Natural killer cell treated with Interleukin-12 subunit alpha and Interleukin-12 subunit beta and Interleukin-15 and Interleukin-18, amount 100 ng/mL, for 72 hours (primary cell): ENCODE measurements at regions not wholly inside any gene's neighbourhood (a gene's known extent, or its start where the extent isn't known, plus 50 kb on each side); places are given as distances from the start of the nearest gene placed in this dataset.

Experiments used
- ATAC-seq, 2 donors: fragments of 150-1000 bp; cut with Tn5 transposase in 1 of 2; sonication (Bioruptor Pico), chemical (Tn5 transposase) in 1 of 2; 2 replicates each; pipeline ENCODE4 v1.10.0; 2021
- DNase-seq: peaks from one replicate; pipeline ENCODE4 v3.0.0; 2022; ENCODE audit warnings: low spot score
- H3K27ac Mint-ChIP-seq, 2 donors: 1 replicate in 1 of 2; 2 replicates in 1 of 2; pipeline ENCODE4 v1.8.0; 2022; ENCODE audit warnings: mixed read lengths in 2 of 2, mild to moderate bottlenecking in 1 of 2, moderate library complexity in 1 of 2
- H3K27me3 Mint-ChIP-seq, 2 donors: 1 replicate in 1 of 2; 2 replicates in 1 of 2; pipeline ENCODE4 v1.8.0; 2022; ENCODE audit warnings: mixed read lengths in 2 of 2
- H3K36me3 Mint-ChIP-seq: one replicate; pipeline ENCODE4 v1.8.0; 2022; ENCODE audit warnings: mixed read lengths
- H3K4me1 Mint-ChIP-seq, 2 donors: 1 replicate in 1 of 2; 2 replicates in 1 of 2; pipeline ENCODE4 v1.8.0; 2022; ENCODE audit warnings: low read depth in 2 of 2, mixed read lengths in 2 of 2, mild to moderate bottlenecking in 1 of 2
- H3K4me3 Mint-ChIP-seq: one replicate; pipeline ENCODE4 v1.8.0; 2022; ENCODE audit warnings: mixed read lengths
- H3K9me3 Mint-ChIP-seq: 2 replicates; pipeline ENCODE4 v1.8.0; 2022; ENCODE audit warnings: mixed read lengths

GRCh38 chrX:25288676-25289075, 272.9 kb upstream of the ARX start:
- H3K27me3 Mint-ChIP-seq: no peaks in the 10 kb centered on the region
- peaks cover 4% of the 10 kb centered on the region for H3K9me3 Mint-ChIP-seq
- no peaks in the 10 kb centered on the region for H3K4me1 Mint-ChIP-seq
- no peaks in the 10 kb centered on the region for H3K36me3 Mint-ChIP-seq
- H3K4me3 Mint-ChIP-seq: no peak overlapping the region
- ATAC-seq: no peak
- no peak for DNase-seq
- H3K27ac Mint-ChIP-seq: no peak overlapping the region

- Mint-ChIP-seq H3K36me3 (no peaks in the 10 kb centered on the region), H3K27me3 (peaks cover 0 to 2% of the 10 kb centered on the region in 2 donors), H3K4me3 (no peak overlapping the region), H3K4me1 (no peaks in the 10 kb centered on the region), H3K27ac (no peak overlapping the region), H3K9me3 (peaks cover 3% of the 10 kb centered on the region)
- no peak for DNase-seq
- no peak for ATAC-seq
Measured at GRCh38 chrX:25287521-25287920, 271.8 kb upstream of the ARX start.

GRCh38 chrX:25285598-25285997, 269.8 kb upstream of the ARX start:
- DNase-seq (no peak), ATAC-seq (no peak)
- H3K4me3 Mint-ChIP-seq: no peak overlapping the region
- H3K9me3 Mint-ChIP-seq: peaks cover 3% of the 10 kb centered on the region
- H3K27me3 Mint-ChIP-seq: peaks cover 0 to 2% of the 10 kb centered on the region in 2 donors
- H3K4me1 Mint-ChIP-seq: no peaks in the 10 kb centered on the region
- H3K27ac Mint-ChIP-seq: no peak overlapping the region
- no peaks in the 10 kb centered on the region for H3K36me3 Mint-ChIP-seq

- Mint-ChIP-seq H3K4me1 (no peaks in the 10 kb centered on the region), H3K36me3 (no peaks in the 10 kb centered on the region), H3K4me3 (no peak overlapping the region), H3K27ac (no peak overlapping the region), H3K9me3 (no peaks in the 10 kb centered on the region), H3K27me3 (peaks cover 0 to 2% of the 10 kb centered on the region in 2 donors)
- no peak for ATAC-seq
- no peak for DNase-seq
Measured at GRCh38 chrX:25279510-25279909, 263.7 kb upstream of the ARX start.

GRCh38 chrX:25278341-25278740, 262.6 kb upstream of the ARX start:
- Mint-ChIP-seq H3K4me3 (no peak overlapping the region), H3K27me3 (peaks cover 0 to 4% of the 10 kb centered on the region in 2 donors), H3K4me1 (no peaks in the 10 kb centered on the region), H3K27ac (no peak overlapping the region), H3K9me3 (no peaks in the 10 kb centered on the region), H3K36me3 (no peaks in the 10 kb centered on the region)
- no peak for DNase-seq
- no peak for ATAC-seq

- ATAC-seq (no peak), DNase-seq (no peak)
- no peaks in the 10 kb centered on the region for H3K36me3 Mint-ChIP-seq
- no peak overlapping the region for H3K27ac Mint-ChIP-seq
- H3K4me1 Mint-ChIP-seq: no peaks in the 10 kb centered on the region
- no peaks in the 10 kb centered on the region for H3K9me3 Mint-ChIP-seq
- H3K4me3 Mint-ChIP-seq: no peak overlapping the region
- peaks cover 0 to 2% of the 10 kb centered on the region in 2 donors for H3K27me3 Mint-ChIP-seq
Measured at GRCh38 chrX:25277574-25277973, 261.8 kb upstream of the ARX start.

GRCh38 chrX:25275159-25275558, 259.4 kb upstream of the ARX start:
- no peaks in the 10 kb centered on the region for H3K4me1 Mint-ChIP-seq
- H3K27me3 Mint-ChIP-seq: peaks cover 0 to 4% of the 10 kb centered on the region in 2 donors
- H3K27ac Mint-ChIP-seq: no peak overlapping the region
- H3K36me3 Mint-ChIP-seq: no peaks in the 10 kb centered on the region
- no peaks in the 10 kb centered on the region for H3K9me3 Mint-ChIP-seq
- DNase-seq: no peak
- H3K4me3 Mint-ChIP-seq: no peak overlapping the region
- no peak for ATAC-seq

GRCh38 chrX:25241461-25241860, 225.7 kb upstream of the ARX start:
- Mint-ChIP-seq H3K27me3 (peaks cover 4 to 10% of the 10 kb centered on the region in 2 donors), H3K27ac (no peak overlapping the region), H3K36me3 (no peaks in the 10 kb centered on the region), H3K9me3 (peaks cover under 1% of the 10 kb centered on the region), H3K4me3 (no peak overlapping the region), H3K4me1 (no peaks in the 10 kb centered on the region)
- ATAC-seq (no peak), DNase-seq (no peak)

- no peak for ATAC-seq
- no peak for DNase-seq
- peaks cover 0 to 4% of the 10 kb centered on the region in 2 donors for H3K27me3 Mint-ChIP-seq
- peaks cover 2% of the 10 kb centered on the region for H3K9me3 Mint-ChIP-seq
- no peaks in the 10 kb centered on the region for H3K4me1 Mint-ChIP-seq
- no peak overlapping the region for H3K4me3 Mint-ChIP-seq
- no peak overlapping the region for H3K27ac Mint-ChIP-seq
- H3K36me3 Mint-ChIP-seq: no peaks in the 10 kb centered on the region
Measured at GRCh38 chrX:25226151-25226550, 210.4 kb upstream of the ARX start.

GRCh38 chrX:25219480-25219879, 203.7 kb upstream of the ARX start:
- peaks cover 3% of the 10 kb centered on the region for H3K9me3 Mint-ChIP-seq
- no peak overlapping the region for H3K4me3 Mint-ChIP-seq
- ATAC-seq (no peak), DNase-seq (no peak)
- no peaks in the 10 kb centered on the region for H3K4me1 Mint-ChIP-seq
- no peak overlapping the region for H3K27ac Mint-ChIP-seq
- H3K27me3 Mint-ChIP-seq: peaks cover 0 to 9% of the 10 kb centered on the region in 2 donors
- no peaks in the 10 kb centered on the region for H3K36me3 Mint-ChIP-seq

GRCh38 chrX:25213611-25214010, 197.8 kb upstream of the ARX start:
- peaks cover 8% of the 10 kb centered on the region for H3K9me3 Mint-ChIP-seq

GRCh38 chrX:25207803-25208475, 192.2 kb upstream of the ARX start:
- H3K27ac Mint-ChIP-seq: no peak overlapping the region
- DNase-seq: no peak

More at GRCh38 chrX:25213611-25214010, 197.8 kb upstream of the ARX start:
- Mint-ChIP-seq H3K36me3 (no peaks in the 10 kb centered on the region), H3K27ac (no peak overlapping the region), H3K27me3 (peaks cover 0 to 13% of the 10 kb centered on the region in 2 donors), H3K4me1 (no peaks in the 10 kb centered on the region), H3K4me3 (no peak overlapping the region)
- DNase-seq (no peak), ATAC-seq (no peak)

GRCh38 chrX:25206778-25207177, 191.0 kb upstream of the ARX start:
- ATAC-seq: no peak
- H3K36me3 Mint-ChIP-seq: no peaks in the 10 kb centered on the region
- no peak overlapping the region for H3K4me3 Mint-ChIP-seq
- peaks cover 0 to 6% of the 10 kb centered on the region in 2 donors for H3K27me3 Mint-ChIP-seq
- no peaks in the 10 kb centered on the region for H3K4me1 Mint-ChIP-seq
- H3K9me3 Mint-ChIP-seq: peaks cover 5% of the 10 kb centered on the region
- no peak overlapping the region for H3K27ac Mint-ChIP-seq
- no peak for DNase-seq

More at GRCh38 chrX:25207803-25208475, 192.2 kb upstream of the ARX start:
- Mint-ChIP-seq H3K27me3 (peaks cover 0 to 6% of the 10 kb centered on the region in 2 donors), H3K4me1 (no peaks in the 10 kb centered on the region), H3K4me3 (no peak overlapping the region), H3K36me3 (no peaks in the 10 kb centered on the region), H3K9me3 (peaks cover 5% of the 10 kb centered on the region)
- no peak for ATAC-seq

GRCh38 chrX:25204182-25204581, 188.4 kb upstream of the ARX start:
- H3K4me3 Mint-ChIP-seq: no peak overlapping the region
- H3K36me3 Mint-ChIP-seq: no peaks in the 10 kb centered on the region
- ATAC-seq: no peak
- H3K9me3 Mint-ChIP-seq: peaks cover 3% of the 10 kb centered on the region
- H3K27ac Mint-ChIP-seq: no peak overlapping the region
- no peak for DNase-seq
- no peaks in the 10 kb centered on the region for H3K4me1 Mint-ChIP-seq
- H3K27me3 Mint-ChIP-seq: peaks cover 0 to 5% of the 10 kb centered on the region in 2 donors

GRCh38 chrX:25202827-25203226, 187.1 kb upstream of the ARX start:
- DNase-seq: no peak
- no peak overlapping the region for H3K27ac Mint-ChIP-seq
- no peaks in the 10 kb centered on the region for H3K4me1 Mint-ChIP-seq
- no peak for ATAC-seq
- no peaks in the 10 kb centered on the region for H3K36me3 Mint-ChIP-seq
- no peak overlapping the region for H3K4me3 Mint-ChIP-seq
- H3K9me3 Mint-ChIP-seq: no peaks in the 10 kb centered on the region
- peaks cover 0 to 4% of the 10 kb centered on the region in 2 donors for H3K27me3 Mint-ChIP-seq
